ENCODE measurements at regions not wholly inside any gene's neighbourhood (a gene's known extent, or its start where the extent isn't known, plus 50 kb on each side); places are given as distances from the start of the nearest gene placed in this dataset.

DNA sequence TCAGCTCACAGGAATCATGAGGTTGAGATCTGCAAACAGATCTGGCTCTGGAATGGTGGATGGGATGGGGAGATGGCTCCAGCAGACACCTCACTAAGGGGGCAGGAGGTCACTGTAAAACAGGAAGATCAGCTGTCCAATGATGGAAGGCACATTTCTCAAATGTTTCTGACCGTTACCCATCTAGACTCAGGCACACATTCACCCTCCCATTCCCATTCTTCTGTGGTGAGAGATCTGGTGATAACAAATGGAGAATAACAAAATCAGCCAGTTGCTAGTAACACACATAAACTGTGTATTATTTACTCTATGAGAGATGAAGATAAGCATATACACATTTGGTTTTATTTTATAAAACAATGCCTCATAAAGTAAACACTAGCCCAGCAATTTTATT is 235.9 kb downstream of the TSHZ3 start:
- WGBS: 74% methylated on average over 1 of the region's 1 CpG
- H3K9me3 ChIP-seq: no peaks in the 10 kb centered on the region

DNA sequence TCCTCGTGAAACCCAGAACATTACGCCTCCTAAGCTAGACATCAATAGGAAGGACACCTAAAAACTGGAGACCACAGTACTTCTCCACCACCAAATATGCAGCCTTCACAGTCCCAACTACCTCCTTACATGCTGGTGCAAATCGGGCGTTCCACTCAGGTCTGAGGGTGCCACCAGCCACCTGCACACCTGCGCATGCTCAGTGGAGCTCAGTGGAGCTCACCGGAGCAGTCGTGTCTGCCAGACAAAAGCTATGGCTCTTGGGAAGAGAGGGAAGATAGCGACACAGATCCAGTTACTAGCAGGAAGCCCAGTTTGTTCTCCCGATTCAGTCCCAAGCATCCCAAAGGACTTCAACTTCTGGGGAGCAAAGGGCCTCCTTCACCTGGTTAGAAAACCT is 237.1 kb downstream of the TSHZ3 start:
- no peak for DNase-seq (ENCODE audit: low spot score in 2 of 2)
- H3K36me3 ChIP-seq: no peaks in the 10 kb centered on the region
- H3K9me3 ChIP-seq: no peaks in the 10 kb centered on the region
- H3K4me3 ChIP-seq: no peak overlapping the region
- H3K27me3 ChIP-seq: no peaks in the 10 kb centered on the region
- no peak for TF ChIP-seq POLR2AphosphoS5 (IDR thresholded peaks at IDR 0.05)
- TF ChIP-seq POLR2A (IDR thresholded peaks at IDR 0.05): no peak
- TF ChIP-seq EP300 (IDR thresholded peaks at IDR 0.05): no peak
- TF ChIP-seq, protein P1, sequence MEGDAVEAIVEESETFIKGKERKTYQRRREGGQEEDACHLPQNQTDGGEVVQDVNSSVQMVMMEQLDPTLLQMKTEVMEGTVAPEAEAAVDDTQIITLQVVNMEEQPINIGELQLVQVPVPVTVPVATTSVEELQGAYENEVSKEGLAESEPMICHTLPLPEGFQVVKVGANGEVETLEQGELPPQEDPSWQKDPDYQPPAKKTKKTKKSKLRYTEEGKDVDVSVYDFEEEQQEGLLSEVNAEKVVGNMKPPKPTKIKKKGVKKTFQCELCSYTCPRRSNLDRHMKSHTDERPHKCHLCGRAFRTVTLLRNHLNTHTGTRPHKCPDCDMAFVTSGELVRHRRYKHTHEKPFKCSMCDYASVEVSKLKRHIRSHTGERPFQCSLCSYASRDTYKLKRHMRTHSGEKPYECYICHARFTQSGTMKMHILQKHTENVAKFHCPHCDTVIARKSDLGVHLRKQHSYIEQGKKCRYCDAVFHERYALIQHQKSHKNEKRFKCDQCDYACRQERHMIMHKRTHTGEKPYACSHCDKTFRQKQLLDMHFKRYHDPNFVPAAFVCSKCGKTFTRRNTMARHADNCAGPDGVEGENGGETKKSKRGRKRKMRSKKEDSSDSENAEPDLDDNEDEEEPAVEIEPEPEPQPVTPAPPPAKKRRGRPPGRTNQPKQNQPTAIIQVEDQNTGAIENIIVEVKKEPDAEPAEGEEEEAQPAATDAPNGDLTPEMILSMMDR (IDR thresholded peaks at IDR 0.05): no peak
- no peak overlapping the region for H3K27ac ChIP-seq
- H3K4me1 ChIP-seq: no peaks in the 10 kb centered on the region
- WGBS: 89% methylated on average over 9 of the region's 9 CpGs

More for the DNA sequence above, 235.9 kb downstream of the TSHZ3 start:
- no peak overlapping the region for H3K4me3 ChIP-seq
- DNase-seq (ENCODE audit: low spot score in 2 of 2): no peak
- H3K27ac ChIP-seq: no peak overlapping the region
- no peaks in the 10 kb centered on the region for H3K27me3 ChIP-seq
- H3K4me1 ChIP-seq: no peaks in the 10 kb centered on the region
- no peaks in the 10 kb centered on the region for H3K36me3 ChIP-seq
- TF ChIP-seq EP300 (IDR thresholded peaks at IDR 0.05) (no peak), POLR2AphosphoS5 (IDR thresholded peaks at IDR 0.05) (no peak), POLR2A (IDR thresholded peaks at IDR 0.05) (no peak)
- TF ChIP-seq, protein P1 (IDR thresholded peaks at IDR 0.05): no peak

DNA sequence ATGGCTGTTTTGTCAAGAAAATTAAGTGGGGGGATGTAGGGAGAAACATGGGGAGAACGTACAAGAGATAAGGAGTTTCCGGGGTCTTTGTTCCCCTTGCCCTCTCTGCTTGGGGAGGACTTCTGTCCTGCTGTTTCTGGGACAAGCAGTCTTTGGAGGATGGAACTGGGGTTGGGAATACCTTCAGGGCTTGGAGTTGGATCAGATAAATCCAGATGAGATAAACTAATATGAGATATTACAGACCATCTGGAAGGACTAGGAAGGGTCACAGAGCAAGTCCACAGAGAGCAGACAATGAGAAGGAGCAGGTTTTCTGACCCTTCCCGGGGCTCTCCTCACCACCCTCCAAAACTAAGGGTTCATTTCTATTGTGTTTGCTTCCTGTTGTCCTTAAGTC is 237.5 kb downstream of the TSHZ3 start:
- H3K27ac ChIP-seq: no peak overlapping the region
- TF ChIP-seq, protein P1 (IDR thresholded peaks at IDR 0.05): no peak
- no peak for TF ChIP-seq POLR2AphosphoS5 (IDR thresholded peaks at IDR 0.05)
- no peak for TF ChIP-seq POLR2A (IDR thresholded peaks at IDR 0.05)
- no peak for TF ChIP-seq EP300 (IDR thresholded peaks at IDR 0.05)
- no peak overlapping the region for H3K4me3 ChIP-seq
- no peaks in the 10 kb centered on the region for H3K36me3 ChIP-seq
- no peaks in the 10 kb centered on the region for H3K27me3 ChIP-seq
- DNase-seq (ENCODE audit: low spot score in 2 of 2): no peak
- H3K9me3 ChIP-seq: no peaks in the 10 kb centered on the region
- WGBS: 81% methylated on average over 3 of the region's 3 CpGs
- no peaks in the 10 kb centered on the region for H3K4me1 ChIP-seq

DNA sequence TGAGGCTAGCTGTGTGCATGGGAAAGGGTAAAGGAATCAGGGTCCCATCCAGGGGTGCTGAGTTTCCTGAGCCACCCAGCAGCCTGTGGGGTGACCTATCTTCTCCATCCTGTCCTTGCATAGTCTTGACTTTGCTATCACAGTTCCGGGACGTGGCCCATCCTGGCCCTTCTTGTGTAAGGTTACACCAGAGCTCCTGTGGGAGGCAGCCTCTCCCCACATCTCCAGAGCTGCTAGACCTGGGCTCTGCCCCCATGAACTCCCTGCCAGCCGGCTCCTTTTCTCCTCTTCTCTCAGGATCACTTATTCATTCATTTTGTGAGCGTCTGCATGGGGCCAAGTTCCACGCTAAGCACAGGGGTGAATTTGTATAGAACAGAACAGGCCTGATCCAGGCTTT is 238.9 kb downstream of the TSHZ3 start:
- H3K9me3 ChIP-seq: no peaks in the 10 kb centered on the region
- H3K36me3 ChIP-seq: no peaks in the 10 kb centered on the region
- H3K27ac ChIP-seq: no peak overlapping the region
- no peak for TF ChIP-seq EP300 (IDR thresholded peaks at IDR 0.05)
- TF ChIP-seq, protein P1 (IDR thresholded peaks at IDR 0.05): no peak
- TF ChIP-seq POLR2AphosphoS5 (IDR thresholded peaks at IDR 0.05): no peak
- TF ChIP-seq POLR2A (IDR thresholded peaks at IDR 0.05): no peak
- no peaks in the 10 kb centered on the region for H3K27me3 ChIP-seq
- 78% methylated on average over 5 of the region's 5 CpGs for WGBS
- no peak overlapping the region for H3K4me3 ChIP-seq
- DNase-seq (ENCODE audit: low spot score in 2 of 2): no peak
- no peaks in the 10 kb centered on the region for H3K4me1 ChIP-seq

DNA sequence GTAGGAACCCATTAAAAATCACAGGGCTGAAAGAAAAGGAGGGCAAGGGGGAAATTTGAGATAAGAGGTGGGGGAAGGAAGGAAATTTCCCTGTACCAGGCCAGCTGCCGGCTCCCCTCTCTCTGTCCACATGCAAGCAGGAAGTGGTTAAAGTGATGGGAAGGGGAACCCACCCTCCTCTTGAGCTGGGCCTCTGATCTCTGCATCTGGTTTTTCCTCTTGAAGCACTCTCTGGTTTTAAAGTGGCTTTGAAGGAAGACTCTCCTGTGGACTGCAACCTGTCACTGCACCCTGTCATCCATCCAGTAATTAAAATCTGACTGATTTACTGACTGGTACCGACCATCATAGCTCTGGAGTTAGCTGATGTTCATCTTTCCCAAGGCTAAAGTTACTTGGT is 239.6 kb downstream of the TSHZ3 start:
- H3K4me3 ChIP-seq: no peak overlapping the region
- no peaks in the 10 kb centered on the region for H3K4me1 ChIP-seq
- no peak for TF ChIP-seq EP300 (IDR thresholded peaks at IDR 0.05)
- TF ChIP-seq POLR2A (IDR thresholded peaks at IDR 0.05): no peak
- TF ChIP-seq POLR2AphosphoS5 (IDR thresholded peaks at IDR 0.05): no peak
- TF ChIP-seq, protein P1 (IDR thresholded peaks at IDR 0.05): no peak
- H3K27me3 ChIP-seq: no peaks in the 10 kb centered on the region
- H3K27ac ChIP-seq: no peak overlapping the region
- H3K36me3 ChIP-seq: no peaks in the 10 kb centered on the region
- 64% methylated on average over 2 of the region's 2 CpGs for WGBS
- H3K9me3 ChIP-seq: no peaks in the 10 kb centered on the region
- DNase-seq (ENCODE audit: low spot score in 2 of 2): no peak
